GM18505 (cell line): ENCODE measurements at regions not wholly inside any gene's neighbourhood (a gene's known extent, or its start where the extent isn't known, plus 50 kb on each side); places are given as distances from the start of the nearest gene placed in this dataset.
"Not testable (repeated sequence)": the region's sequence is repeated elsewhere in the genome, so short reads cannot be mapped to it uniquely, and the experiment has no call there.

ENCODE experiments used
- ATAC-seq: cut with Tn5 transposase; IDR thresholded peaks from one replicate; pipeline ENCODE4 v1.9.1; 2021; ENCODE audit not compliant: unreplicated experiment
- POLR2A ChIP-seq: IDR thresholded peaks from 4 replicates; pipeline ENCODE4 v1.6.1; 2011; ENCODE audit warnings: borderline replicate concordance; ENCODE audit not compliant: insufficient read depth, insufficient read length; ENCODE audit errors: extremely low read depth

- ATAC-seq: no peak
- no peak for TF ChIP-seq POLR2A
Measured at GRCh38 chr4:167930166-167930565, 162.2 kb upstream of the ANXA10 start.

- no peak for TF ChIP-seq POLR2A
- ATAC-seq: no peak
Measured at GRCh38 chr4:167934216-167934615, 158.1 kb upstream of the ANXA10 start.

- no peak for TF ChIP-seq POLR2A
- ATAC-seq: no peak
Measured at GRCh38 chr4:167939863-167940616, 152.3 kb upstream of the ANXA10 start.

- no peak for TF ChIP-seq POLR2A
- ATAC-seq: no peak
Measured at GRCh38 chr4:167943872-167944505, 148.3 kb upstream of the ANXA10 start.

GRCh38 chr4:167944721-167945120 is 147.6 kb upstream of the ANXA10 start:
- no peak for TF ChIP-seq POLR2A
- no peak for ATAC-seq

GRCh38 chr4:167955006-167955405 is 137.3 kb upstream of the ANXA10 start:
- TF ChIP-seq POLR2A: no peak
- ATAC-seq: no peak

- ATAC-seq: no peak
- no peak for TF ChIP-seq POLR2A
Measured at GRCh38 chr4:167956676-167957075, 135.7 kb upstream of the ANXA10 start.

- no peak for TF ChIP-seq POLR2A
- ATAC-seq: no peak
Measured at GRCh38 chr4:167964766-167965373, 127.5 kb upstream of the ANXA10 start.

- no peak for ATAC-seq
- TF ChIP-seq POLR2A: no peak
Measured at GRCh38 chr4:167966143-167966542, 126.2 kb upstream of the ANXA10 start.

GRCh38 chr4:167973513-167973912 is 118.8 kb upstream of the ANXA10 start:
- ATAC-seq: no peak
- TF ChIP-seq POLR2A: no peak

- no peak for TF ChIP-seq POLR2A
- no peak for ATAC-seq
Measured at GRCh38 chr4:167985565-167985964, 106.8 kb upstream of the ANXA10 start.

GRCh38 chr4:167986044-167986443 is 106.3 kb upstream of the ANXA10 start:
- no peak for ATAC-seq
- no peak for TF ChIP-seq POLR2A

GRCh38 chr4:167987285-167987684 is 105.1 kb upstream of the ANXA10 start:
- TF ChIP-seq POLR2A: no peak
- no peak for ATAC-seq

GRCh38 chr4:167989815-167990214 is 102.5 kb upstream of the ANXA10 start:
- ATAC-seq: no peak
- TF ChIP-seq POLR2A: no peak

GRCh38 chr4:168008112-168008511 is 84.2 kb upstream of the ANXA10 start:
- ATAC-seq: not testable (repeated sequence)
